ENCODE measurements at regions not wholly inside any gene's neighbourhood (a gene's known extent, or its start where the extent isn't known, plus 50 kb on each side); places are given as distances from the start of the nearest gene placed in this dataset.

DNA sequence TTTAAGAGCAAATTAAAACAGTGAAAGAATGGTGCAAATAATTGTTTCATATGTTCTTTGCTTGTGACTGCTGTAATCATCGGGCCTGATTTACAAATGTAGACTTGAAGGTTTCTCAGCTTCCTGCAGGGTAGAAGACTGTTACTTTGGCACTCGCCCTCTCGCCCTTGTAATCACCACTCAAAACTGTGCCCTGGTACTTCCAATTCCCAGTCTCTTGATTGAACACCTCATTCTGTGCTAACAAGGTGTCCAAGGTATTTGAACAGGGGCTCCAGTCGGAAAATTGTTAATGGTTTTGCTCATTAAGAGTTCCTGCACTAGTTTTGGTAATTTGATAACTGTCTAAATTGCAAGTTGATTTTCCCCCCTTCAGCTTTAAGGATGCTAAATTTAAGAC, 209.5 kb downstream of the ZIC1 start:
- TF ChIP-seq POLR2AphosphoS5 (IDR thresholded peaks at IDR 0.05; ENCODE audit: low read depth, low read length) (no peak), POU2F2 (IDR thresholded peaks at IDR 0.05; ENCODE audit: low read depth, low read length) (no peak), PAX5 (IDR thresholded peaks at IDR 0.05; ENCODE audit: insufficient read depth, low read length, severe bottlenecking) (no peak), SPI1 (IDR thresholded peaks at IDR 0.05; ENCODE audit: low read depth, low read length) (no peak), TAF1 (IDR thresholded peaks at IDR 0.05; ENCODE audit: low read depth, low read length) (no peak), POLR2A (IDR thresholded peaks at IDR 0.05; ENCODE audit: low read depth, low read length) (no peak)
- FAIRE-seq: no peak
- DNase-seq (ENCODE audit: insufficient read length, low spot score): no peak

- no peak for TF ChIP-seq POU2F2 (IDR thresholded peaks at IDR 0.05; ENCODE audit: low read depth, low read length)
- TF ChIP-seq SPI1 (IDR thresholded peaks at IDR 0.05; ENCODE audit: low read depth, low read length): no peak
- no peak for TF ChIP-seq TAF1 (IDR thresholded peaks at IDR 0.05; ENCODE audit: low read depth, low read length)
- TF ChIP-seq POLR2AphosphoS5 (IDR thresholded peaks at IDR 0.05; ENCODE audit: low read depth, low read length): no peak
- TF ChIP-seq PAX5 (IDR thresholded peaks at IDR 0.05; ENCODE audit: insufficient read depth, low read length, severe bottlenecking): no peak
- no peak for TF ChIP-seq POLR2A (IDR thresholded peaks at IDR 0.05; ENCODE audit: low read depth, low read length)
- DNase-seq (ENCODE audit: insufficient read length, low spot score) (no peak), FAIRE-seq (no peak)
Observed at GRCh38 chr3:147619921-147620560, 210.9 kb downstream of the ZIC1 start.

DNA sequence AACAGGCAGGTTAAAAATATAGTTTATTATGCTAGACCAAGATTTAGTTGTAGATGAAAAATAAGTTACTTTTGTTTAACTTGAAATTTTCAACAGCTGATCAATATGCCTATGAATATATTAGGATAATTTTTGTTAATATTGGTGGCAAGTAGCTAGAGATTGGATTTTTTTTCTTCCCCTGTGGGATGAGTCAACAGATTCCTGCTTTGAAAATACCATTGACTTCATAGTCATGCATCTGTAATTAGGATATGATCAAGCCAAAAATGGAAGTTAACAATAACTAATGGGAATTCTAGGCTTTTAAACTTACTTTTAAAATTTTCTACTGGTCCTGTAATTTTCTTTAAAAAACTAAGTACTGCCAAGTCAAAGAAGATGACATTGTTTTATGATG, 211.7 kb downstream of the ZIC1 start:
- TF ChIP-seq SPI1 (IDR thresholded peaks at IDR 0.05; ENCODE audit: low read depth, low read length): no peak
- no peak for TF ChIP-seq PAX5 (IDR thresholded peaks at IDR 0.05; ENCODE audit: insufficient read depth, low read length, severe bottlenecking)
- no peak for TF ChIP-seq POLR2AphosphoS5 (IDR thresholded peaks at IDR 0.05; ENCODE audit: low read depth, low read length)
- TF ChIP-seq POU2F2 (IDR thresholded peaks at IDR 0.05; ENCODE audit: low read depth, low read length): no peak
- no peak for TF ChIP-seq POLR2A (IDR thresholded peaks at IDR 0.05; ENCODE audit: low read depth, low read length)
- no peak for TF ChIP-seq TAF1 (IDR thresholded peaks at IDR 0.05; ENCODE audit: low read depth, low read length)
- no peak for DNase-seq (ENCODE audit: insufficient read length, low spot score)

DNA sequence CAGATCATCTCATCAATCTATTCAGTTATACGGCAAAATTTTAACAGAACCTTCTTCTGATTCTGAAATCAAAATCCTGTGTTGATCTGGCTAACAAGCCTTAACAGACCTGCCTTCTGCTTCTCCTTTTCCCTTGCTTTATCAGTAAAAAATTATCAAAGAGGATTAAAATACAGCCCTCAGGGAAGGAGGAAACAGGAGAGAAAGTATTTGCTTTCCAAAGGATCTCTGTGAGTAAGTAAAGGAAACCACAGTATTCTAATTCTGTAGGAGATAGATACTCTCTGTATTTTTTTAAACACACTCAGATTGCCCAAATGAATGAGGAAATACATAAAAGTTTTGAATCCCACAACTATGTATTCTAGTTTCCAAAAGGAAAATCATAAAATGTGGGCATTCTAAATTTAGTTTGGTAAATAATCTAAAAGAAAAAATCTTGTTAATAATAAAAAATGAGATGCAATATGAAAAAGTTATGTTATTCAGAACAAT, 221.8 kb downstream of the ZIC1 start:
- DNase-seq (ENCODE audit: insufficient read length, low spot score): no peak
- no peak for FAIRE-seq
- no peak for TF ChIP-seq POLR2A (IDR thresholded peaks at IDR 0.05; ENCODE audit: low read depth, low read length)
- no peak for TF ChIP-seq SPI1 (IDR thresholded peaks at IDR 0.05; ENCODE audit: low read depth, low read length)
- TF ChIP-seq POLR2AphosphoS5 (IDR thresholded peaks at IDR 0.05; ENCODE audit: low read depth, low read length): no peak
- TF ChIP-seq POU2F2 (IDR thresholded peaks at IDR 0.05; ENCODE audit: low read depth, low read length): no peak
- no peak for TF ChIP-seq TAF1 (IDR thresholded peaks at IDR 0.05; ENCODE audit: low read depth, low read length)
- TF ChIP-seq PAX5 (IDR thresholded peaks at IDR 0.05; ENCODE audit: insufficient read depth, low read length, severe bottlenecking): no peak

More for the DNA sequence above, 211.7 kb downstream of the ZIC1 start:
- no peak for FAIRE-seq

GRCh38 chr3:147640781-147641180, 231.6 kb downstream of the ZIC1 start:
- DNase-seq (ENCODE audit: insufficient read length, low spot score): no peak
- TF ChIP-seq POLR2A (IDR thresholded peaks at IDR 0.05; ENCODE audit: low read depth, low read length) (no peak), TAF1 (IDR thresholded peaks at IDR 0.05; ENCODE audit: low read depth, low read length) (no peak), POLR2AphosphoS5 (IDR thresholded peaks at IDR 0.05; ENCODE audit: low read depth, low read length) (no peak), SPI1 (IDR thresholded peaks at IDR 0.05; ENCODE audit: low read depth, low read length) (no peak), PAX5 (IDR thresholded peaks at IDR 0.05; ENCODE audit: insufficient read depth, low read length, severe bottlenecking) (no peak), POU2F2 (IDR thresholded peaks at IDR 0.05; ENCODE audit: low read depth, low read length) (no peak)
- no peak for FAIRE-seq

DNA sequence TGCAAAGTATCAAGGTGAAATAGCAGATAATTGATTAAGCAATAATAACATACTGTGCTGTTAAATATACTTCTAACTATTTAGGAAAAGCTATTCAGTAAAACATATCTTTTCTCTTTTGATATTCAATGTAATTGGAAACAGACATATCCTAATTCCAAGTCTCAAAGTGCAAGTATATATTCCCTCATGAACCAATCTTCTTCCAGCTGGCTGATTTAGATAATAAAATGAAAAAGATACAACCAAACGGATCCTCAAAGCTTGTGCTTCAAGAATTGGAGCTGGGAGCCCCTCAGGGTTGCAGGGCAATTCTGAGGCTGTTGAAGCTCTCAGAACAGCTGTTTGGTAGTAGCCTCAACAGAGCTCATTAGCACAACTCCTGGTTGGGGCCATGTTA, 236.6 kb downstream of the ZIC1 start:
- TF ChIP-seq POLR2AphosphoS5 (IDR thresholded peaks at IDR 0.05; ENCODE audit: low read depth, low read length) (no peak), POLR2A (IDR thresholded peaks at IDR 0.05; ENCODE audit: low read depth, low read length) (no peak)
- FAIRE-seq (no peak), DNase-seq (ENCODE audit: insufficient read length, low spot score) (no peak)

DNA sequence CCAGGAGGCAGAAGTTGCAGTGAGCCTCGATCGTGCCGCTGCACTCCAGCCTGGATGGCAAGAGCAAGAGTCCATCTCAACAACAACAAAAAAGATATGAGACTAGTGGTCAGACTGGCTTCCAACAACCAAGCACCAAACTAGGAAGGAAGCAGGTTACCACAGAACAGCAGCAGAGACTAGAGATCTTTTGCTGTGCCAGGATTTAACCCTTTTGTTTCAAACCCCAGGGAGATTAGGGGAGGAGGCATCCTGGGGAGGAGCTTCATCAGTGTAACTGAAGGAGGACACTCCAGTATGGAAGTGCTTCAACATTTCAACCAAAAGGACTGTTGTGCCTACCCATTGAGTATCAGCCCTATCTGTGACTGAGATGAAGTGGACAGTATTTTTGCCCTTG, 240.3 kb downstream of the ZIC1 start:
- no peak for TF ChIP-seq POLR2AphosphoS5 (IDR thresholded peaks at IDR 0.05; ENCODE audit: low read depth, low read length)
- TF ChIP-seq POU2F2 (IDR thresholded peaks at IDR 0.05; ENCODE audit: low read depth, low read length): no peak
- no peak for TF ChIP-seq POLR2A (IDR thresholded peaks at IDR 0.05; ENCODE audit: low read depth, low read length)
- no peak for TF ChIP-seq TAF1 (IDR thresholded peaks at IDR 0.05; ENCODE audit: low read depth, low read length)
- no peak for TF ChIP-seq PAX5 (IDR thresholded peaks at IDR 0.05; ENCODE audit: insufficient read depth, low read length, severe bottlenecking)
- TF ChIP-seq SPI1 (IDR thresholded peaks at IDR 0.05; ENCODE audit: low read depth, low read length): no peak
- no peak for FAIRE-seq
- no peak for DNase-seq (ENCODE audit: insufficient read length, low spot score)

- TF ChIP-seq POU2F2 (IDR thresholded peaks at IDR 0.05; ENCODE audit: low read depth, low read length) (no peak), SPI1 (IDR thresholded peaks at IDR 0.05; ENCODE audit: low read depth, low read length) (no peak), PAX5 (IDR thresholded peaks at IDR 0.05; ENCODE audit: insufficient read depth, low read length, severe bottlenecking) (no peak), TAF1 (IDR thresholded peaks at IDR 0.05; ENCODE audit: low read depth, low read length) (no peak), POLR2AphosphoS5 (IDR thresholded peaks at IDR 0.05; ENCODE audit: low read depth, low read length) (no peak), POLR2A (IDR thresholded peaks at IDR 0.05; ENCODE audit: low read depth, low read length) (no peak)
- no peak for DNase-seq (ENCODE audit: insufficient read length, low spot score)
- FAIRE-seq: no peak
Observed at GRCh38 chr3:147651107-147651778, 242.1 kb downstream of the ZIC1 start.

GRCh38 chr3:147652651-147653366, 243.6 kb downstream of the ZIC1 start:
- DNase-seq (ENCODE audit: insufficient read length, low spot score) (no peak), FAIRE-seq (no peak)
- TF ChIP-seq POU2F2 (IDR thresholded peaks at IDR 0.05; ENCODE audit: low read depth, low read length): no peak
- no peak for TF ChIP-seq SPI1 (IDR thresholded peaks at IDR 0.05; ENCODE audit: low read depth, low read length)
- TF ChIP-seq POLR2AphosphoS5 (IDR thresholded peaks at IDR 0.05; ENCODE audit: low read depth, low read length): no peak
- TF ChIP-seq PAX5 (IDR thresholded peaks at IDR 0.05; ENCODE audit: insufficient read depth, low read length, severe bottlenecking): no peak
- no peak for TF ChIP-seq POLR2A (IDR thresholded peaks at IDR 0.05; ENCODE audit: low read depth, low read length)
- no peak for TF ChIP-seq TAF1 (IDR thresholded peaks at IDR 0.05; ENCODE audit: low read depth, low read length)

All from GM12891 (cell line).